BLaER1 (cell line): ENCODE measurements at regions not wholly inside any gene's neighbourhood (a gene's known extent, or its start where the extent isn't known, plus 50 kb on each side); places are given as distances from the start of the nearest gene placed in this dataset.

Source experiments
- H3K27ac ChIP-seq: shearing (Covaris generic); formaldehyde crosslinking; 2 replicates; pipeline ENCODE4 v1.8.1; 2022
- H3K27me3 ChIP-seq: shearing (Covaris generic); formaldehyde crosslinking; 2 replicates; pipeline ENCODE4 v1.8.1; 2022
- H3K36me3 ChIP-seq: shearing (Covaris generic); formaldehyde crosslinking; 2 replicates; pipeline ENCODE4 v1.8.1; 2022
- H3K4me1 ChIP-seq: shearing (Covaris generic); formaldehyde crosslinking; 2 replicates; pipeline ENCODE4 v1.8.1; 2022
- H3K4me2 ChIP-seq: shearing (Covaris generic); formaldehyde crosslinking; 2 replicates; pipeline ENCODE4 v1.8.1; 2022
- H3K4me3 ChIP-seq: shearing (Covaris generic); formaldehyde crosslinking; 2 replicates; pipeline ENCODE4 v1.8.1; 2022
- H3K9ac ChIP-seq: shearing (Covaris generic); formaldehyde crosslinking; 2 replicates; pipeline ENCODE4 v1.8.1; 2022
- H3K9me3 ChIP-seq: shearing (Covaris generic); formaldehyde crosslinking; 2 replicates; pipeline ENCODE4 v1.8.1; 2022
- H4K20me1 ChIP-seq: shearing (Covaris generic); formaldehyde crosslinking; 2 replicates; pipeline ENCODE4 v1.8.1; 2022
- Cebpa-rat ChIP-seq: shearing (Covaris generic); IDR thresholded peaks from 2 replicates; pipeline ENCODE4 v1.8.1; 2022

DNA sequence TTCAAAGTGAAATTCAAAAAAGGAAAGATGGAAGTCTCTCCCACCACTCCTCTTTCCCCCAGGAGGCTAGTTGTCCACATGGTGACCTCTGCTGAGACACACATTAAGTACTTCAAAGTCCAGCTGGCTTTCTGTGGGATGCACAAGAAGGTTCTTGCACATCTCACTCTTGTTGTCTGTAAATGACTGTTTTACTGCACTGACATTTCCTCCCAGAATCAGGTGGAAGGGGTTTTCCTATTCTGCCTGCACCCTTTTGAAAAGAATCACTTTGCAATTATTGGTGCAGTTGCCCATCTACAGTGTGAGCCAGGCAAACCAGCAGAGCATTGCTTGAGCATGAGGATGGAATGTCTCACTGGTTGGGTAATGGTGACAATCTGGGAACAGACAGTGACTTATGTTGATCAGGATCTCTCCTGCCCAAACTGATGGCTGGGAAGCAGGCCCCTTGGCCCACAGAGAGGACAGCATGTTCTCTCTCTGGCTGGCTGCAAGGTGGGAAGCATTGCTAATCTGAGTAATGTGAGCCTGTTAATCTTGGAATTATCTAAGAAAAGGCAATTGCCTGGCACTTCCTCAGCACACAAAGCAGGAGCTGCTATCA lies 347.7 kb upstream of the SATB1 start:
- no peak overlapping the region for H3K4me3 ChIP-seq
- H3K9me3 ChIP-seq: no peaks in the 10 kb centered on the region
- H3K27me3 ChIP-seq: no peaks in the 10 kb centered on the region
- no peak overlapping the region for H3K9ac ChIP-seq
- H3K4me1 ChIP-seq: no peaks in the 10 kb centered on the region
- no peak overlapping the region for H3K27ac ChIP-seq
- no peaks in the 10 kb centered on the region for H4K20me1 ChIP-seq
- no peak for TF ChIP-seq Cebpa-rat
- no peak overlapping the region for H3K4me2 ChIP-seq
- H3K36me3 ChIP-seq: no peaks in the 10 kb centered on the region

DNA sequence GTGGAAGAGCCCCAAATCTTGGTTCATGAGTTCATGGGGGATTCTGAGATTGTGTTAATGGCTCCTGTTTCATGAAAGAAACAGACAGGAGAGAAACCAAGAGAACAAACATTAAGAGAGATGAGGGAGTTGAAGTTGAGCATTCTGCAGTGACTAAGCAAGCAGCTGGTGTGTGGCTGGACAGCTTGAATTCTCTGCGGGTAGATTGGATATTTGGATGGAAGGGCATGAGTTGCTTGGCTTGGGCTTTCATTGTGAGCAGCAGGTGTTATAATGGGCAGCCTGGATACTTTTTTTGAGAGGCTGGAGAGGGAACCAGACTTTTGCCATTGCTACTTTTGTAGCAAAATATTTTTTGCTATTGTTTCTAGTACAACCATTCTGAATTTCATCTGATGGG lies 346.8 kb upstream of the SATB1 start:
- Histone ChIP-seq H3K27me3 (no peaks in the 10 kb centered on the region), H3K9me3 (no peaks in the 10 kb centered on the region), H3K4me1 (no peaks in the 10 kb centered on the region), H3K9ac (no peak overlapping the region), H3K27ac (no peak overlapping the region), H3K4me3 (no peak overlapping the region), H3K36me3 (no peaks in the 10 kb centered on the region), H4K20me1 (no peaks in the 10 kb centered on the region), H3K4me2 (no peak overlapping the region)
- TF ChIP-seq Cebpa-rat: no peak

GRCh38 chr3:18770800-18771199 lies 345.7 kb upstream of the SATB1 start:
- TF ChIP-seq Cebpa-rat: no peak
- no peak overlapping the region for H3K27ac ChIP-seq
- H3K4me1 ChIP-seq: no peaks in the 10 kb centered on the region
- no peaks in the 10 kb centered on the region for H3K36me3 ChIP-seq
- no peaks in the 10 kb centered on the region for H3K27me3 ChIP-seq
- no peak overlapping the region for H3K4me3 ChIP-seq
- no peak overlapping the region for H3K4me2 ChIP-seq
- H3K9ac ChIP-seq: no peak overlapping the region
- H3K9me3 ChIP-seq: no peaks in the 10 kb centered on the region
- H4K20me1 ChIP-seq: no peaks in the 10 kb centered on the region

DNA sequence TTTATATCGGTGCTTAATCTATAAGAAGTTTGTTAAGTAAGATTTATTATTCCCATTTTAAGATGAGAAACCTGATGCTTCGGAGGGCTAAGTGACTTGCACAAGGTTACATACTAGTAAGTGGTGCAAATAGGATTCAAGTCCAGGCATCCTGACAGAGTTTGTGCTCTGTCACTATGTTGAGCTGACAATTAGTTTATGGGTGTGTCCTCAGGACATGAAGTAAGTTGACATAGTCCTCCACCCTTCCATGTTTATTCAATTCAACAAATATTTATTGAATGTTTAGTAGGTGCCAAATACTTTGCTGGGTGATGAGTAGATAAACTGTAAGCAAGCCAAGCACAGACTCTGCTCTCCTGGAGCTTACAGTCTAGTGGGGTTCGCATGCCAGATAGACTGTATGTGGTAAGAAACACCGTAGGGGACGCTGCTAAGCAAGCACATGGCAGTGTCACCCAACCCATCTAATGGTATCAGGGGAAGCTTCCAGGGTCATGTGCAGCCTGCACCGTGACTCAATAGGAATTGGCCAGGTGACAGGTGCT lies 342.7 kb upstream of the SATB1 start:
- no peaks in the 10 kb centered on the region for H3K9me3 ChIP-seq
- H3K36me3 ChIP-seq: no peaks in the 10 kb centered on the region
- no peak overlapping the region for H3K9ac ChIP-seq
- no peaks in the 10 kb centered on the region for H3K4me1 ChIP-seq
- H3K4me3 ChIP-seq: no peak overlapping the region
- no peak overlapping the region for H3K27ac ChIP-seq
- H3K4me2 ChIP-seq: no peak overlapping the region
- no peak for TF ChIP-seq Cebpa-rat
- H4K20me1 ChIP-seq: no peaks in the 10 kb centered on the region
- no peaks in the 10 kb centered on the region for H3K27me3 ChIP-seq

DNA sequence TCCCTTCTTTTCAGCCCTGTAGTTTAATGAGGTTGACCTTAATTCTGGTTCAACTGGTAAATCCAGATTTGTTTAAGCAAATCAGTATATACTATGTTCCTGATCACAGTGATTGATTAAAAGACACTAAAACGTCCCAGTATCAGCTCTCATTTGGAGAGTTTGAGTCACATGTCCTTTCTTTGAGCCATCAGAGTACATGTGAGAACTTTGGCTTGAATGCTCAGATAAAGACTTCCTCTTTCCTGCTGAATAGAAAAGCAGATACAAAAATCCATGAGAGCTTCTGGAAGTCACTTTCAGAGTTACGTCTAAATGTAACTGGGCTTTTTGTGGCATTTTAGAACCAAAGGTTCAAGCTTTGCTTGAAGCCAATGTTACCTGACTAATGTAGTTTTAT lies 341.8 kb upstream of the SATB1 start:
- no peaks in the 10 kb centered on the region for H4K20me1 ChIP-seq
- H3K27me3 ChIP-seq: no peaks in the 10 kb centered on the region
- no peak overlapping the region for H3K4me2 ChIP-seq
- H3K36me3 ChIP-seq: no peaks in the 10 kb centered on the region
- H3K4me1 ChIP-seq: no peaks in the 10 kb centered on the region
- no peak overlapping the region for H3K27ac ChIP-seq
- H3K4me3 ChIP-seq: no peak overlapping the region
- H3K9me3 ChIP-seq: no peaks in the 10 kb centered on the region
- no peak overlapping the region for H3K9ac ChIP-seq
- no peak for TF ChIP-seq Cebpa-rat

DNA sequence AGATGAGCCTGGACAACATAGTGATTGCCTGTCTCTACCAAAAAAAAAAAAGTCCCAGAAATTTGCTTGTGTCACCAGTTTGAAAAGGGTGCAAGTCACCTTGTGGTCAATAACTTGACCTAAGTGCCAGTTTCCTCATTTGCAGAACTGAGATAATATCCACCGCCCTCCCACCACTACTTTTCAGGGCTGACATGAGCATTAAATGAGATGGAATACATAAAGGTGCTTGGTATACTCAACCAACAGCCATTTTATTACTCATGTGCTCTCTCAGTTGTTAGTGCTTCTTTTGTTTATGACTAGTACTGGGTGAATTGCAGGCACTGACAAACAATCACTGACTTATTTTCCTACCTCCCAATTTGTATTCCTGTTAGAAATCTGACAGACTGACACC lies 340.5 kb upstream of the SATB1 start:
- Histone ChIP-seq H3K27me3 (no peaks in the 10 kb centered on the region), H3K27ac (no peak overlapping the region), H3K36me3 (no peaks in the 10 kb centered on the region), H3K9ac (no peak overlapping the region), H3K4me2 (no peak overlapping the region), H3K4me1 (no peaks in the 10 kb centered on the region), H3K9me3 (no peaks in the 10 kb centered on the region), H3K4me3 (no peak overlapping the region), H4K20me1 (no peaks in the 10 kb centered on the region)
- TF ChIP-seq Cebpa-rat: no peak

DNA sequence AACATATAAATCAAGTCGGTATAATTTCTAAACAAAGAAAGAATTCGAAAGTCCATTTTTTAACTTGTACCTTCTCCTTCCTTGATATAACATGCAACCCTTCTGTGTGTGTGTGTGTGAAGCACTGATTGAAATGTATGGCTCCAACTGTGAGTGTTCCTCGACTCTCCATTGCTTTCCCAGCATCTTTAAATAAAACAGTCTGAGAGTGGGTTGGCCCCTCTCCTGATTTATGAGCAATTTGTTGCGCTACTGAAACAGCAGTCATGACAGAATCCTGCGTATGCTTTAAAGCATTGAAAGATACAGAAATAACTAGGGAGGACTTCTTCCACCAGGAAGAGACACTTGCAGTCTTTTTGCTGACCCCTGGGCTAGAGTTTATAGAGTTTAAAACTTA lies 340.0 kb upstream of the SATB1 start:
- H3K4me1 ChIP-seq: no peaks in the 10 kb centered on the region
- H3K4me2 ChIP-seq: no peak overlapping the region
- H3K9me3 ChIP-seq: no peaks in the 10 kb centered on the region
- H4K20me1 ChIP-seq: no peaks in the 10 kb centered on the region
- no peak overlapping the region for H3K4me3 ChIP-seq
- H3K27ac ChIP-seq: no peak overlapping the region
- H3K36me3 ChIP-seq: no peaks in the 10 kb centered on the region
- TF ChIP-seq Cebpa-rat: no peak
- H3K27me3 ChIP-seq: no peaks in the 10 kb centered on the region
- no peak overlapping the region for H3K9ac ChIP-seq

GRCh38 chr3:18761530-18761929 lies 336.4 kb upstream of the SATB1 start:
- Histone ChIP-seq H3K36me3 (no peaks in the 10 kb centered on the region), H3K27ac (no peak overlapping the region), H3K9me3 (no peaks in the 10 kb centered on the region), H3K4me1 (no peaks in the 10 kb centered on the region), H3K4me2 (no peak overlapping the region), H3K4me3 (no peak overlapping the region), H3K27me3 (no peaks in the 10 kb centered on the region), H4K20me1 (no peaks in the 10 kb centered on the region), H3K9ac (no peak overlapping the region)
- no peak for TF ChIP-seq Cebpa-rat

GRCh38 chr3:18758047-18758704 lies 333.0 kb upstream of the SATB1 start:
- H3K27ac ChIP-seq: no peak overlapping the region
- H3K9me3 ChIP-seq: no peaks in the 10 kb centered on the region
- no peaks in the 10 kb centered on the region for H3K27me3 ChIP-seq
- H3K9ac ChIP-seq: no peak overlapping the region
- H3K36me3 ChIP-seq: no peaks in the 10 kb centered on the region
- TF ChIP-seq Cebpa-rat: no peak
- no peaks in the 10 kb centered on the region for H3K4me1 ChIP-seq
- H4K20me1 ChIP-seq: no peaks in the 10 kb centered on the region
- H3K4me3 ChIP-seq: no peak overlapping the region
- no peak overlapping the region for H3K4me2 ChIP-seq

DNA sequence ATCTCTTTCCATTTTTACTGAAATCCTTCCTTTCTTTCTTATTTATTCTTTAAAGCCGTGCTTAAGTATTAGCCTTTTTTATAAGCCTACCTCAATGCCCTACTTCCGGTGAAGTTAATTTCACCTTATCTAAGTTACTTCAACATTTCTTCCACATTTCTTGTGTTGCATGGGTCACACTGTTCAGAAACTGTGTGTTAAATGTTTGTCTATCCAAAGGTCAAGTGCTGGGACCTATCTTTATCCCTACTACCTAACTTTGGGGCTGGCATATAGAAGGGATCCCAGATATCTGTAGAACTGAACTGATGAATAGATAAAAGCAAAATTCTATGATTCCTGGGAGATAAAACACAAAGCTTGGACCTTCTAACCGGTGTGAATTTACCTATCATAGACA lies 332.3 kb upstream of the SATB1 start:
- no peaks in the 10 kb centered on the region for H3K4me1 ChIP-seq
- H3K27me3 ChIP-seq: no peaks in the 10 kb centered on the region
- H3K4me2 ChIP-seq: no peak overlapping the region
- no peak overlapping the region for H3K4me3 ChIP-seq
- no peaks in the 10 kb centered on the region for H4K20me1 ChIP-seq
- TF ChIP-seq Cebpa-rat: no peak
- H3K9ac ChIP-seq: no peak overlapping the region
- no peaks in the 10 kb centered on the region for H3K36me3 ChIP-seq
- H3K27ac ChIP-seq: no peak overlapping the region
- no peaks in the 10 kb centered on the region for H3K9me3 ChIP-seq
